ENCODE measurements at regions not wholly inside any gene's neighbourhood (a gene's known extent, or its start where the extent isn't known, plus 50 kb on each side); places are given as distances from the start of the nearest gene placed in this dataset.

GRCh38 chr13:102940143-102940542 is 94.3 kb downstream of the ERCC5 start:
- no peak for DNase-seq (ENCODE audit: low spot score)
- peak; percentile 12 for TF ChIP-seq CTCF (IDR thresholded peaks at IDR 0.05; ENCODE audit: extremely low read depth, missing control alignments)

- no peak for TF ChIP-seq CTCF (IDR thresholded peaks at IDR 0.05; ENCODE audit: extremely low read depth, missing control alignments)
- DNase-seq (ENCODE audit: low spot score), result no peak
Measured at GRCh38 chr13:102935896-102936321, 90.1 kb downstream of the ERCC5 start.

GRCh38 chr13:102933523-102933922 is 87.7 kb downstream of the ERCC5 start:
- DNase-seq (ENCODE audit: low spot score), result no peak
- TF ChIP-seq CTCF (IDR thresholded peaks at IDR 0.05; ENCODE audit: extremely low read depth, missing control alignments), result no peak

GRCh38 chr13:102933122-102933521 is 87.3 kb downstream of the ERCC5 start:
- TF ChIP-seq CTCF (IDR thresholded peaks at IDR 0.05; ENCODE audit: extremely low read depth, missing control alignments), result no peak
- DNase-seq (ENCODE audit: low spot score), result no peak

GRCh38 chr13:102932331-102932730 is 86.5 kb downstream of the ERCC5 start:
- no peak for DNase-seq (ENCODE audit: low spot score)
- TF ChIP-seq CTCF (IDR thresholded peaks at IDR 0.05; ENCODE audit: extremely low read depth, missing control alignments), result no peak

- TF ChIP-seq CTCF (IDR thresholded peaks at IDR 0.05; ENCODE audit: extremely low read depth, missing control alignments), result no peak
- DNase-seq (ENCODE audit: low spot score), result no peak
Measured at GRCh38 chr13:102930566-102930965, 84.7 kb downstream of the ERCC5 start.

- DNase-seq (ENCODE audit: low spot score), result no peak
- TF ChIP-seq CTCF (IDR thresholded peaks at IDR 0.05; ENCODE audit: extremely low read depth, missing control alignments), result no peak
Measured at GRCh38 chr13:102928941-102929675, 83.3 kb downstream of the ERCC5 start.

All from GM20000 (cell line).